GM12891 (cell line): ENCODE measurements at regions not wholly inside any gene's neighbourhood (a gene's known extent, or its start where the extent isn't known, plus 50 kb on each side); places are given as distances from the start of the nearest gene placed in this dataset.

Experiments
- DNase-seq: peaks from one replicate; pipeline ENCODE4 v3.0.0; 2011; ENCODE audit warnings: low spot score; ENCODE audit not compliant: insufficient read length
- FAIRE-seq: peaks from 2 replicates; lab custom pipeline; 2011; peaks lifted over from hg19 to GRCh38; lab: Jason Lieb, UNC
- PAX5 ChIP-seq: IDR thresholded peaks from 2 replicates; pipeline ENCODE4 v1.6.1; 2011; ENCODE audit warnings: low read length, moderate library complexity, mild to moderate bottlenecking; ENCODE audit not compliant: insufficient read depth, severe bottlenecking
- POLR2A ChIP-seq: IDR thresholded peaks from 2 replicates; pipeline ENCODE4 v1.6.1; 2011; ENCODE audit warnings: low read depth, low read length, control low read depth
- POLR2AphosphoS5 ChIP-seq: IDR thresholded peaks from 2 replicates; pipeline ENCODE4 v1.6.1; 2011; ENCODE audit warnings: low read depth, low read length, control low read depth
- POU2F2 ChIP-seq: IDR thresholded peaks from 2 replicates; pipeline ENCODE4 v1.6.1; 2011; ENCODE audit warnings: low read depth, mild to moderate bottlenecking, control low read depth, low read length, moderate library complexity
- SPI1 ChIP-seq: IDR thresholded peaks from 2 replicates; pipeline ENCODE4 v1.6.1; 2011; ENCODE audit warnings: low read depth, low read length, control low read depth
- TAF1 ChIP-seq: IDR thresholded peaks from 2 replicates; pipeline ENCODE4 v1.6.1; 2011; ENCODE audit warnings: low read depth, low read length, control low read depth

DNA sequence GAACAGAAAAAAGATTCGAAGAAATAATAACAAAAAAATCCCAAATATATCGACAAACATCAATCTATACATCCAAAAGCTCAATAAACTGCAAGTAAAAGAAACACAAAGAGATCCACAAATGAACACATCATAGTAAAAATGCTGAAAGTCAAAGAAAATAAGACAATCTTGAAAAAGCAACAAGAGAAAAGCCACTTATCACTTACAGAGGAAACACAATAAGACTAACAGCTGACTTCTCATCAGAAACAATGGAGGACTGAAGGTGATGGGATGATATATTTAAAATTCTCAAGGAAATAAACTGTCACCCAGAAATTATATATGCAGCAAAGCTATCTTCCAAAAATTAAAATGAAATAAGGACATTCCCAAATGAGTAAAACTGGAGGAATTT is 140.3 kb downstream of the NDUFA10 start:
- no peak for DNase-seq
- no peak for FAIRE-seq
- no peak for TF ChIP-seq PAX5
- TF ChIP-seq POLR2AphosphoS5 = no peak
- TF ChIP-seq POU2F2 = no peak
- TF ChIP-seq POLR2A = no peak
- TF ChIP-seq SPI1 = no peak
- TF ChIP-seq TAF1 = no peak

DNA sequence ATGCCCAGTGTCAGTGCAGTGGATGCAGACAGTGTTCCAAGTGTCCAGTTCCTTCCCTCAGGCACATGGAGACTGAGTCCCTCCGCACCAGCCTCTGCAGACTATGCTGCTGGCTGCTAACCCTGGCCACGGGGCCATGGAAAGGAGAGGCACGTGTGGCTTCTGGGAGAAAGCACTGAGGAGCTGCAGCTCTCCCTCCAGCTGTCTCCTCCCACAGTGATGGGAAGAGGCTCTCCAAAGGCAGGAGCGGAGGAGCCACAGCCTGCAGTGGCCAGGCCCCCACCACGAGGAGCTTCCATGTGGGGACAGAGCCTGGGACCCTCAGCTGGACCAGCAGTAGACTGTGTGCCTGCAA is 141.1 kb downstream of the NDUFA10 start:
- FAIRE-seq (no peak), DNase-seq (no peak)
- TF ChIP-seq POU2F2 (no peak), POLR2AphosphoS5 (no peak), POLR2A (no peak), SPI1 (no peak), TAF1 (no peak), PAX5 (no peak)

DNA sequence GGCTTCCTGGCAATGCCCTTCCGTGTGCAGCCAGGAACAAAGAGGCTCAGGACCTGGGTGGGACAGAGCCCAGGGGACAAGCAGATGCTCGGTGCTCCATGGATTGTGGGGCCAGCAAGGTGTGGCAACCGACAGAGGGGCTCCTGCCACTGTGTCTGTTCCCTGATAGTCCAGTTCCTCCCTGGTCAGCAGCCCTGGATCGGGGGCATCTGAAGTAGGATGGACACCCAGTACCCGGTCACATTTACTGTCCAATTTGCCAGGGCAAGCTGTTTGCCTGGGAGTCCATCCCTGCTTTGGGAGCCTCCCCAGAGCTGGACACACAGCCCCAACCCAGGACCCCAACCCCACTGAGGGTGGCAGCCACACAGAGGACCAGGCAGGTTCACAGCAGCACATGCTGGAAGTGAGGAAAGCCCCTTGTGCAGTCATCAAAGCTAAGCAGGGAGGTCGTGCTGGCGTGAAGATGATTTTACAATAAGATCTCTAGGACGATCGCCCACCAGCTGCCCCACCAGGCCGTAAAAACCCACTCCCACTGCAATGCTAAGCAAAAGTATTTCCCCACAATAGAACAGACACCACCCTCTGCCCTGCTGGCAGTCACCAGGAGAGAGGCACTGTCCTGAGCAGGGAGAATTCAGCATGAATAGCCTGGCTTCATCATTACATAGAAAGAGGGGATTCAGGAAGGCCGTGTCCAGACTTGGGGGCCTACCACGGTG is 141.7 kb downstream of the NDUFA10 start:
- DNase-seq (no peak), FAIRE-seq (no peak)
- no peak for TF ChIP-seq POLR2AphosphoS5
- TF ChIP-seq POLR2A = no peak
- no peak for TF ChIP-seq PAX5
- TF ChIP-seq SPI1 = no peak
- TF ChIP-seq POU2F2 = no peak
- no peak for TF ChIP-seq TAF1

DNA sequence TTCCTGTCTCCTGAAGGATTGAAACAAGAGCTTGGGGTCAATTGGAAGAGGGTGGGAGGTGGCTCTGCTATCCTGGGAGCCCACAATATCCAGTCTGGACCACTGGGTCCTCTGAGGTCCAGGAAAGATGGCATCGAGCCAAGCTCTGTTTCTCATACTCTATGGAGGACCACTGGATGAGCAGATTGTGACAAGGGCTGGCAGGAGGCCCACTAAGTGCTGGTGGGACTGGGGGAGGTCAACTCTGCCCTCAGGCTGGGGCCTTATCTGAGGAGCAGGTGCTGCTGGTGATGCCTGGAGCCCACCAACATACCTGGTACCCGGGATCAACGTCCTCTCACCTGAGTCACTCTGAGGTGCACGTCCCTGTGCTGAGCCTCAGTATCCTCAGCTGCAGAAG is 142.4 kb downstream of the NDUFA10 start:
- no peak for TF ChIP-seq POLR2AphosphoS5
- DNase-seq (no peak), FAIRE-seq (no peak)

DNA sequence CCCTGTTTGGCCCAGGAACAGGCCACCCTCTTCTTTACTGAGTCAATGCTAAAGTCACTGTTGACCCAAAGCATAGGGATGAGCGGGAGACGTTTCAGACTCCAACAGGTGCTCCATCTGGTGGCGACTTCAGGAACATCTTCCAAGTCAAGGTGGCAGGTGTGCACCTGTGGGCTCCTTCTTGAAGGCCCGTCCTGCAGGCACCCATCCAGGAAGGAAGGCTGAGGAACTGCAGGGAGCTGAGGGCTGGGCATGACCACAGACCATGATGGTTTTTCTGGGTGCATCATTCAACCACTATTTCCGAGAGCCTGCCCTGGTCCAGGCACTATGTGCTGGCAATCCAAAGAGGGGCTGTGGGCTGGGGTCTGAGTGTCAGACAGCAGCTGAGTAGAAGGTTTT is 142.8 kb downstream of the NDUFA10 start:
- TF ChIP-seq POLR2A (no peak), PAX5 (no peak), SPI1 (no peak), TAF1 (no peak), POU2F2 (no peak), POLR2AphosphoS5 (no peak)
- DNase-seq (no peak), FAIRE-seq (no peak)

DNA sequence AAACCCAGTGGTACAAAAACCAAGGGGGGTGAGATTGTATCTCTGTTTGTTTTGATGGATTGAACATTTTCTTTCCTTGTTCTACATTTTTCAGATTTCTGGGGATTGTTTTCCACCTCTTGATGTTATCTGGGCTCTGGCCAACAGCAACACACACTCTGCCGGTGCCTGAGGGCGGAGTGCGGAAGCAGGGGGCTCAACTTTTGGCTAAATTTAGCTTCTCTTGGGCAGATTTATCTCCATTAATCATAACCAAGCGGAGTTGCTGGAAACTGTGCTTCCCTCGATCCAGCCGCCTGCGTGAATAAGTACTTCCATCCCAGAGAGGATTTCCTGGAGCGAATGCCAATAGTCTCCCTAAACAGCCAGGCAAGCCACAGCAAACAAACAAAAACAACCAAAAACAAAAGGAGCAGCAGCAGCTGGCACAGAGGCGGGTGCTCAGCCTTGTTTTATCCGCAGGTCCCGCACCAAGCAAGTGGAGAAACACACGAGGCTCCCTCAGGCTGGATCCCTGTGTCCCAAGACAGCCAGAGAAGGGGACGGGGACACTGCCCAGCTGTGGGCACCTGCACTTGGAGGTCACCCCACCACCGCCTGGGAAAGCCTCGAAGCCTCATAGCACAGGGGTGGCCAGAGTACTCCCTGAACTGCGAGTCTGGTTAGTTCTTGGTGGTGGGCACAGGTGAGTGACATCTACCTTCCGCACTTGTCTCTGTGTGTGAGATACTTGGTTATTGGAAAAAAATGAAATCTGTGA is 143.4 kb downstream of the NDUFA10 start:
- TF ChIP-seq POLR2AphosphoS5 (no peak), PAX5 (no peak), POLR2A (no peak), TAF1 (no peak), SPI1 (no peak), POU2F2 (no peak)
- FAIRE-seq (no peak), DNase-seq (no peak)

DNA sequence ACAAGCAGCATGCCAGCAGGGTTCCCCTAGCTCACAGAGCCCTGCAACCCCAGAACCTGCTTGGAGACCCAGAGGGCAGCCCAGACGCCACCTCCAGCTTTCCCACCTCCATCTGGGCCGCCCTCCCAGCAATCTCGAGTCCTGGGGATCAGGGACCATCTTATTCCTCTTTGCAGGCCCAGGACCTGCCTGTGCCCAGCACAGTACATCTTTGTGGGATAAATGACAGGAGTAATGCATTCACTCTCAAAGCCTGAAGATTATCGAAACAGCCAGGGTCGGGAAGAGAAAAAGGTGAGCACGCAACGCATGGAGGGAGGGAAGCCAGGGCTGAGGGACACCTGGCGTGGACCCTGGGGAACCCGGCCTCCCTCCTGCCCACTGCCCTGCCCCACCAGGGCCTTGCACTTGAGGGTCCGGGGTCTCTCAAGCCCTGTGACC is 144.1 kb downstream of the NDUFA10 start:
- no peak for DNase-seq
- no peak for FAIRE-seq

DNA sequence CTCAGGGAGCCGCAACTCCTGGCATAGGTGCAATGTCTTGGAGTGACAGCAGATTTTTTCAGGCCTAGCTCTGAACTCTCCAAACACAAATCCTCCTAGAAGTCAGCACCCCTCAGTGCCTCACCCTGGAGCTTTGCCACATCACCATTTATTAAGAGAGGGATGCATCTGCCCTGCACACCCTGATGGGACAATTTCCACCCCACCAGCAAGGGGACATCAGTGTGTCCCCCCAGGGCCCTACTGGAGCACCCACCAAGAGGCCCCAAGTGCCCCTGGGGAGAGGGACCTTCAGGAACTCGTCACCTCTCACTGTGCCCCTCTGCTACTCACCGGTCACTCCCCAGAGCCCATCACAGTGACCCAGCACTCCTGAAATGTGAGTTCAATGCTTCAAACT is 144.7 kb downstream of the NDUFA10 start:
- FAIRE-seq = no peak
- DNase-seq = no peak

More for the DNA sequence above, 144.1 kb downstream of the NDUFA10 start:
- TF ChIP-seq POLR2A = no peak
- no peak for TF ChIP-seq TAF1
- no peak for TF ChIP-seq POLR2AphosphoS5
- TF ChIP-seq PAX5 = no peak
- TF ChIP-seq SPI1 = no peak
- TF ChIP-seq POU2F2 = no peak

DNA sequence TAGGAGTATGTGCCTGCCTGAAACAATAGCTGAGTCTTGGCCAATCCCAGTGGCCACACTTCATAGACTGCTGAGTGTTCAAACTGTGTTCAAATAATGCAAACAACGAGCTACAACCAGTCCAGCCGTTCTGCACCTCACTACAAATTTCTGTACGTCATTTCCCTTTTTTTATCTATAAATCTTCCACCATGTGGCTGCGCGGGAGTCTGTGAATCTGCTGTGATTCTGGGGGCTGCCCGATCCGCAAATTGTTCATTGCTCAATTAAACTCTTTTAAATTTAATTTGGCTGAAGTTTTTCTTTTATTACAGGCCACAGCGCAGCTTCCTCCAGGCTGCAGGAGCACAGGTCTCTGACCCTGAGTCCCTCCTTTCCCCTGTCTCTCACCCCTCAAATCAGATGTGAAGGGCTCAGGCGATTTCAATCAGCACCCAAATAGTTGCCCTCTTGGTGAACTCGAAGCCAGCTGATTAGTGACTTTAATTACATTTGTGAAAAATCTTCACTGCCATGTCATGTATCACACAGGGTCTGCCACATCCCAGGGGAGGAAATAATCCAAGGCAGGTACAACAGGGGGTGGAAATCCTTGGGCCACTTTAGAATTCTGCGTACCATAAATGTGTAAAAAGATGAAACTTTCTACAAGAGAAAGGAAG is 145.6 kb downstream of the NDUFA10 start:
- TF ChIP-seq SPI1 = no peak
- no peak for TF ChIP-seq POU2F2
- no peak for FAIRE-seq
- no peak for DNase-seq

More for the DNA sequence above, 144.7 kb downstream of the NDUFA10 start:
- no peak for TF ChIP-seq POLR2A
- TF ChIP-seq TAF1 = no peak
- no peak for TF ChIP-seq POLR2AphosphoS5
- TF ChIP-seq PAX5 = no peak
- no peak for TF ChIP-seq POU2F2

DNA sequence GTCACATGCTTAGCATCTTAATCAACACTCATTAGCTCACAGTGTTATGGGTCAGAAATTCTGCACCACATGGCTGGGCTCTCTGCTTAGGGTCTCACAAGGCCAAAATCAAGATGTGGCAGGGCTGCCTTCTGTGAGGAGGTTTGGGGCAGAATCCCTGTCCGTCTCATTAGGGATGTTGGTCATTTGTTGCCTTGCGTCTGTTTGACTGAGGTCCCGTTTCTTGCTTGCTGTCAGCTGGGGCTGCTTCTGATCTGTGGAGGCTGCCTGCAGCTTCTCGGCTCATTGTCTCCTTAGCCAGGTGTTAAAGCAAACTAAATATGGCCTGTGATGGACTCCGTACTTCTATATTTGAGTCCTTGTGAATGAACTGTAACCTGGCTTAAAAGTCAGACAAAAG is 146.5 kb downstream of the NDUFA10 start:
- TF ChIP-seq SPI1 = no peak
- no peak for TF ChIP-seq TAF1
- TF ChIP-seq POLR2A = no peak
- TF ChIP-seq POU2F2 = no peak
- TF ChIP-seq POLR2AphosphoS5 = no peak
- no peak for TF ChIP-seq PAX5
- FAIRE-seq (no peak), DNase-seq (no peak)
